GM23338 (cell line): ENCODE measurements at regions not wholly inside any gene's neighbourhood (a gene's known extent, or its start where the extent isn't known, plus 50 kb on each side); places are given as distances from the start of the nearest gene placed in this dataset.

Source experiments
- ATAC-seq: fragments of 200-7000 bp; cut with Tn5 transposase; 3 replicates; pipeline ENCODE4 v1.9.1; 2020
- DNase-seq: peaks from one replicate; pipeline ENCODE4 v3.0.0-alpha.2; 2015; ENCODE audit warnings: low spot score
- H2AFZ ChIP-seq: fragments of 200-600 bp; sonication (generic); 2 replicates; pipeline ENCODE4 v1.8.0; 2016; ENCODE audit warnings: antibody characterized with exemption, mild to moderate bottlenecking, moderate library complexity
- H3F3A ChIP-seq: fragments of 200-600 bp; sonication (generic); replicated peaks from 2 replicates; pipeline ENCODE4 v1.8.0; 2017; ENCODE audit warnings: antibody characterized with exemption, mixed run types, low read depth
- H3K27ac ChIP-seq: fragments of 200-600 bp; sonication (generic); 2 replicates; pipeline ENCODE4 v1.6.1; 2016; ENCODE audit warnings: low read depth
- H3K27me3 ChIP-seq: fragments of 200-600 bp; sonication (generic); 2 replicates; pipeline ENCODE4 v1.8.0; 2016; ENCODE audit warnings: mild to moderate bottlenecking, mixed run types, moderate library complexity; ENCODE audit not compliant: insufficient read depth
- H3K36me3 ChIP-seq: fragments of 200-600 bp; sonication (generic); 2 replicates; pipeline ENCODE4 v1.8.0; 2016; ENCODE audit warnings: mild to moderate bottlenecking; ENCODE audit not compliant: insufficient read depth
- H3K4me1 ChIP-seq: fragments of 200-600 bp; sonication (generic); 2 replicates; pipeline ENCODE4 v1.8.0; 2016; ENCODE audit warnings: mild to moderate bottlenecking, moderate library complexity; ENCODE audit not compliant: insufficient read depth
- H3K4me2 ChIP-seq: fragments of 200-600 bp; sonication (generic); 2 replicates; pipeline ENCODE4 v1.7.1; 2017; ENCODE audit warnings: mixed run types
- H3K4me3 ChIP-seq: fragments of 200-600 bp; sonication (generic); 2 replicates; pipeline ENCODE4 v1.6.1; 2016; ENCODE audit warnings: mixed run types
- H3K79me2 ChIP-seq: fragments of 200-600 bp; sonication (generic); replicated peaks from 2 replicates; pipeline ENCODE4 v1.8.0; 2017; ENCODE audit warnings: mild to moderate bottlenecking; ENCODE audit not compliant: insufficient read depth
- H3K9me2 ChIP-seq: fragments of 200-600 bp; sonication (generic); 2 replicates; pipeline ENCODE4 v1.8.0; 2017; ENCODE audit not compliant: insufficient read depth
- H4K20me1 ChIP-seq: fragments of 200-600 bp; sonication (generic); replicated peaks from 2 replicates; pipeline ENCODE4 v1.8.0; 2017; ENCODE audit warnings: mild to moderate bottlenecking; ENCODE audit not compliant: insufficient read depth
- H3K27ac Mint-ChIP-seq: 2 replicates; pipeline ENCODE4 v1.8.0; 2020; ENCODE audit warnings: inconsistent platforms, mild to moderate bottlenecking, moderate library complexity, mixed read lengths
- H3K27me3 Mint-ChIP-seq: 3 replicates; pipeline ENCODE4 v1.8.0; 2022; ENCODE audit warnings: low read depth, mild to moderate bottlenecking, moderate library complexity, mixed read lengths, inconsistent platforms; ENCODE audit not compliant: insufficient read depth, poor library complexity
- H3K36me3 Mint-ChIP-seq: 3 replicates; pipeline ENCODE4 v1.8.0; 2021; ENCODE audit warnings: low read depth, mild to moderate bottlenecking, inconsistent platforms, moderate library complexity, mixed read lengths
- H3K4me1 Mint-ChIP-seq: 3 replicates; pipeline ENCODE4 v1.8.0; 2020; ENCODE audit warnings: mild to moderate bottlenecking, inconsistent platforms, mixed read lengths
- H3K4me3 Mint-ChIP-seq: 3 replicates; pipeline ENCODE4 v1.8.0; 2021; ENCODE audit warnings: moderate library complexity, mild to moderate bottlenecking, inconsistent platforms, mixed read lengths
- H3K9me3 Mint-ChIP-seq: 3 replicates; pipeline ENCODE4 v1.8.0; 2020; ENCODE audit warnings: moderate library complexity, mild to moderate bottlenecking, inconsistent platforms, mixed read lengths
- CREB1 ChIP-seq: fragments of 250-450 bp; sonication (Bioruptor Pico); IDR thresholded peaks from 2 replicates; pipeline ENCODE4 v1.5.0; 2020; ENCODE audit warnings: low read depth, mild to moderate bottlenecking, moderate library complexity
- CTCF ChIP-seq, 2 experiments: fragments of 200-600 bp in 1 of 2; sonication (generic) in 1 of 2; conservative IDR thresholded peaks; 2 replicates each; pipeline versions ENCODE4 v1.5.1 to v1.6.1; 2016 to 2017; ENCODE audit warnings: antibody characterized with exemption in 2 of 2, low read depth in 2 of 2, mild to moderate bottlenecking in 2 of 2, moderate library complexity in 1 of 2
- ETS1 ChIP-seq: IDR thresholded peaks from 2 replicates; pipeline ENCODE4 v1.6.1; 2016; ENCODE audit warnings: antibody characterized with exemption
- EZH2 ChIP-seq: fragments of 200-600 bp; sonication (generic); IDR thresholded peaks from one replicate; pipeline ENCODE4 v1.8.0; 2017; ENCODE audit warnings: antibody characterized with exemption, mild to moderate bottlenecking, low read depth; ENCODE audit not compliant: unreplicated experiment
- EZH2phosphoT487 ChIP-seq: fragments of 200-600 bp; sonication (generic); IDR thresholded peaks from one replicate; pipeline ENCODE4 v1.8.1; 2018; ENCODE audit warnings: antibody characterized with exemption; ENCODE audit not compliant: unreplicated experiment
- JUNB ChIP-seq: IDR thresholded peaks from one replicate; pipeline ENCODE4 v1.6.1; 2016; ENCODE audit warnings: antibody characterized with exemption; ENCODE audit not compliant: unreplicated experiment
- NANOG ChIP-seq: IDR thresholded peaks from 2 replicates; pipeline ENCODE4 v1.6.1; 2016; ENCODE audit warnings: antibody characterized with exemption, borderline replicate concordance
- POLR2AphosphoS5 ChIP-seq: IDR thresholded peaks from 2 replicates; pipeline ENCODE4 v1.6.1; 2016; ENCODE audit warnings: antibody characterized with exemption, low read depth
- REST ChIP-seq: IDR thresholded peaks from one replicate; pipeline ENCODE4 v1.6.1; 2018; ENCODE audit warnings: antibody characterized with exemption; ENCODE audit not compliant: unreplicated experiment
- STAT1 ChIP-seq: IDR thresholded peaks from one replicate; pipeline ENCODE4 v1.6.1; 2016; ENCODE audit warnings: antibody characterized with exemption; ENCODE audit not compliant: unreplicated experiment
- ZNF114 ChIP-seq: fragments of 250-450 bp; sonication (Bioruptor Pico); IDR thresholded peaks from 2 replicates; pipeline ENCODE4 v1.5.0; 2020; ENCODE audit warnings: mild to moderate bottlenecking, moderate library complexity
- ZNF462 ChIP-seq: fragments of 250-450 bp; sonication (Bioruptor Pico); IDR thresholded peaks from 2 replicates; pipeline ENCODE4 v1.5.0; 2020; ENCODE audit warnings: mild to moderate bottlenecking, moderate library complexity

GRCh38 chr20:51227744-51228143, 204.8 kb upstream of the KCNG1 start:
- Histone ChIP-seq H3K4me2 (no peak overlapping the region), H3K36me3 (no peaks in the 10 kb centered on the region), H2AFZ (no peak overlapping the region), H3K27ac (no peak overlapping the region), H3K9me2 (peaks cover 12% of the 10 kb centered on the region; the same call in 1 of the 2 replicates), H3F3A (no peaks in the 10 kb centered on the region), H4K20me1 (no peaks in the 10 kb centered on the region), H3K4me3 (no peak overlapping the region), H3K79me2 (no peaks in the 10 kb centered on the region), H3K4me1 (peaks cover 7% of the 10 kb centered on the region), H3K27me3 (no peaks in the 10 kb centered on the region)
- Mint-ChIP-seq H3K4me3 (no peak overlapping the region), H3K36me3 (peaks cover 7% of the 10 kb centered on the region; the same call in 2 of the 3 replicates), H3K27ac (no peak overlapping the region), H3K4me1 (peaks cover 10% of the 10 kb centered on the region), H3K27me3 (peaks cover 7% of the 10 kb centered on the region), H3K9me3 (peaks cover 15% of the 10 kb centered on the region)
- TF ChIP-seq CREB1 (CRISPR knock-in tag): no peak
- no peak for TF ChIP-seq EZH2
- TF ChIP-seq POLR2AphosphoS5: no peak
- no peak for TF ChIP-seq ZNF114 (CRISPR knock-in tag)
- TF ChIP-seq NANOG: no peak
- TF ChIP-seq CTCF (conservative IDR thresholded peaks at IDR 0.05; ENCODE audit: low read depth in 2 of 2): no peak
- no peak for TF ChIP-seq ETS1
- TF ChIP-seq REST: no peak
- TF ChIP-seq STAT1: no peak
- TF ChIP-seq ZNF462 (CRISPR knock-in tag): no peak
- TF ChIP-seq JUNB: no peak
- TF ChIP-seq EZH2phosphoT487: no peak
- DNase-seq: no peak
- no peak for ATAC-seq
